ENCODE measurements at regions not wholly inside any gene's neighbourhood (a gene's known extent, or its start where the extent isn't known, plus 50 kb on each side); places are given as distances from the start of the nearest gene placed in this dataset.

DNA sequence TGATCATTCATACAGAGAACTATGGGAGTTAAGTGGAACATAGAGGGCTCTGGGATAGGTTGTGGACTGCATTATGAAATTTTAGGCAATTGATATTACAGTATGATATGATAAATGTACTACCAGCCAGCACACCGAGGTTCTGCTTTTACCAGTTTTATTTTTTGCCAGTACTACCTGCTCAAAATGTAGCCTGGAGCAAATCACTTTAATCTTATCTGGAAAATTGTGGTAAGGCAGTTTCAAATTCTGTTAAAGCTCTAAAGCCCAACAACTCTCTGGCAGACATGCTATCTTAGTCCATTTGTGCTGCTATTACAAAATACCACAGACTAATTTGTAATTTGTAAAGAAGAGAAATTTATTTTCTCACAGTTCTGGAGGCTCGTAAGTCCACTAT is 474.9 kb upstream of the CWC22 start:
- in situ Hi-C loops (cut with MboI; ENCODE audit: low sequenced_read_pairs), result no loop called here

GRCh38 chr2:180478883-180479282 is 471.8 kb upstream of the CWC22 start:
- in situ Hi-C loops (cut with MboI; ENCODE audit: low sequenced_read_pairs), result no loop called here

DNA sequence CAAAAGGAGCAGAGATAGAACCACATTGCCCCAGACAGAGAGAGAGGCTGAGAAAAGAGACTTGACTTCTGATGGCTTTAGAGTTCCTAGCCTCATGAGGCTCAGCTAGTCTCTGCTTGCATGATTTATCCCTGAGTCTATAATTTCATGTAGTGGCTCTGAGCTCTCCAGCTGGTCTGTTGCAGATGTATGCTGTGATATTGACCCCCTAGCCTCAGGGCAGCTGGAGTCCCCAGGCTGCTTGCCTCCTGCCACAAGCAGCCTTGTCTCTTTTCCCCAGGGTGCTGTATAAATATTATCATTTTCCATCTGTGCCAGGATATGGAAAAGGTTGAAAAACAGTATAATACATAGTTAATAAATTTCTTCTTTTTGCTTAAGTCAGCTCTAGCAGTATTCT is 467.6 kb upstream of the CWC22 start:
- in situ Hi-C loops (cut with MboI; ENCODE audit: low sequenced_read_pairs), result no loop called here

- in situ Hi-C loops (cut with MboI; ENCODE audit: low sequenced_read_pairs), result no loop called here
Observed at GRCh38 chr2:180473456-180473855, 466.4 kb upstream of the CWC22 start.

DNA sequence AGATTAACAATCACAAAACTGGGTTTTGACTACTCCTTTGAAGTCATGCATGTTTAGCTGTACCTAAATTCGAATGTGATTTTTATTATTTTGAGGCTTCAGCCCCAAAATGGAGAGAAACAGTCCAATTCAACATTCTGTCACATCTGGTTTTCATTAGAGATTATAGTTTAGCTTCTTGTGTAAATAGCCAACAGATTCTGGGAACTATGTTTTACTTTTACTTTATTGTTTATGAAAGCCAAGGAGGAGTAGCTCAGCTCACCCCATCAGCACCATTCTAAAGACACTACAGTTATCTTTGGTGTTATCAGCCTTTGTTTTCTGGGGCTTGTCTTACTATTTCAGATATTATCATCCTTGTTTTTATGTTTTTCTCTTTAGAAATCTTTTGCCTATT is 465.0 kb upstream of the CWC22 start:
- in situ Hi-C loops (cut with MboI; ENCODE audit: low sequenced_read_pairs), result no loop called here

GRCh38 chr2:180463608-180464007 is 456.5 kb upstream of the CWC22 start:
- in situ Hi-C loops (cut with MboI; ENCODE audit: low sequenced_read_pairs), result no loop called here

DNA sequence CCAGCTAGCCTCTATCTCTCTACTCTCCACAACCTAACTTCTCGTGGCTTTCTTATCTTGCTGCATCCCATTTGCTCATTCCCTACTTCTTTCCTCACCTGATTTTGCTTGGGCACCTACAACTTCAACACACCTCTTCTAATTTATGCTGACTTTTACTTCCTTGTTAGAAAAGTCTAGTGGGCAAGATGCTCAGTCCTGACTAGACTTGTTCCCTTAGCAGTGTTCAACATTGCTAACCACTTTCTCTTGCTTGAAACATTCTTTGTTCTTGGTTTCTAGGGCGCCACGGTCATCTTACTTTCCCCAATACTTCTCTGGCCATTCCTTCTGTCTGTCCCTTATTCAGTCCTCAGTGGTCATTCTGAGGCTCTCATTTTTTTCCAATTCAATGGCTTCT is 454.7 kb upstream of the CWC22 start:
- in situ Hi-C loops (cut with MboI; ENCODE audit: low sequenced_read_pairs), result no loop called here

DNA sequence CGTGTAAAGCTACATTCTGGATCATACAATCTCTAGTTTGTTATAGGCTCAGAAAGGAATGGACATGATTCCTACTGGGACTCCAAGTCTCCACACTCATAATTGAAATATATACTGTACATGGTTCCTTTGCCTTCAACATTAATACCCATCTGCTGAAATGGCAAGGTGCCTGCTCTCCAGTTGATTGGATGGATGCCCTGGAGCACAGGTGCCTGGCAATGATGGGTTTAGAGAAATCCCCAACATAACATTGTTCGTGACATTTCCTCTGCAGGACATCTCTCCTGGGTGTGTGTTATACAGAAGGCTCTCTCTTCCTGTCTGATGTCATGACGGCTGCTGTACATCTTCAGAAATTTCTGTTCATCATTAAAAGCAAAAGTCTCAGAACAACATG is 449.7 kb upstream of the CWC22 start:
- in situ Hi-C loops (cut with MboI; ENCODE audit: low sequenced_read_pairs), result no loop called here

DNA sequence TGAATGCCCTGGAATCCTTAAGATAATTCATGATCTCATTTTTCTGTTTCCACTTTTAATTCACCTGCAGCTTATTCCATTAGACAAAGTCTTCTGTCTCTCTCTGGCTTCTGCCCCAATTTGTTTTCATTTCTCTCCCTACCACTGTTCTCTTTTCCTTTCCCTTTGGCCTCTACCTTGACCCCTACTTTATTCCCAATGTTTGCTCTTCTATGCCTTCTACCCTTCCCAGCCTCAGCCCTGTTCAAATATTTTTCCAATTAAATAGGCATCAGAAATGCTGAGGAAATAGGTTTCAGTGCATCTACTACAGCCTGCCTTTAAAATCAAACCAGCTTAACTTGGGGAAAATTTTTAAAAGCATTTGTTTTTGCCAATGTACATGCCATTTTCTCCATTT is 443.7 kb upstream of the CWC22 start:
- in situ Hi-C loops (cut with MboI; ENCODE audit: low sequenced_read_pairs), result no loop called here

- in situ Hi-C loops (cut with MboI; ENCODE audit: low sequenced_read_pairs), result no loop called here
Observed at GRCh38 chr2:180449171-180449915, 442.2 kb upstream of the CWC22 start.

DNA sequence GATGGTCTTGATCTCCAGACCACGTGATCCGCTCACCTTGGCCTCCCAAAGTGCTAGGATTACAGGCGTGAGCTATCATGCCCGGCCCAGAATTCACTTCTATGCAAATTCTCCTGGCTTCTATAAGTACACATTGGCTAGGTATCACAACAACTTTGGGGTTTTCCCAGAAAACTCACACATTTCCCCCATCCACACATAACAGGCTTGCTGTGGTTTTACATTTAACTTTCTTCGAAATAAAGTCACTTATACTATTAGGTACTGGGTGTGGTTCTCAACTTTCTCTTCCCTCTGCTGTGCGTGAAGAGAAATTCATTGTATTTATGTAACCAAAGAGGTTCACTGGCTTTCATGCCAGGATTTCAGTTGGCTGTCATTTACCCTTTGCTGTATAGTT is 439.4 kb upstream of the CWC22 start:
- in situ Hi-C loops (cut with MboI; ENCODE audit: low sequenced_read_pairs), result no loop called here

DNA sequence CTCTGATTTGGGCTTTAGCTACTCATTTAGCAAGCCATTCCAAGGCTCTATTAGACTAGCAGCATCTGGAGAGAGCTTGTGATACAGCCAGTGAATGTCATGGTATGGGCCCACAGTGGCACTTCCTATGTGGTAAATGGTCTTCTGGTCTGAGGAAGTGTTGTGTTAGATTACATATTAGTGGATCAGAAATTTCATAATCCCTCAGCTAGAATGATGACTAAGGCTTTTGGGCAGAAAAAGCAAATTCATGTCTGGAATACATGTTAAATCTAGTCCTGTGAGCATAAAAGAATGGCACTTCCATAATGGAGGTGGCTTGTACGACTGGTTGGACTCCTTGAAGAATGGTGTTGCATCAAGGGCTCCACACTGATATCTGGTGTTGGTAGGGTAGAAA is 436.8 kb upstream of the CWC22 start:
- in situ Hi-C loops (cut with MboI; ENCODE audit: low sequenced_read_pairs), result no loop called here

DNA sequence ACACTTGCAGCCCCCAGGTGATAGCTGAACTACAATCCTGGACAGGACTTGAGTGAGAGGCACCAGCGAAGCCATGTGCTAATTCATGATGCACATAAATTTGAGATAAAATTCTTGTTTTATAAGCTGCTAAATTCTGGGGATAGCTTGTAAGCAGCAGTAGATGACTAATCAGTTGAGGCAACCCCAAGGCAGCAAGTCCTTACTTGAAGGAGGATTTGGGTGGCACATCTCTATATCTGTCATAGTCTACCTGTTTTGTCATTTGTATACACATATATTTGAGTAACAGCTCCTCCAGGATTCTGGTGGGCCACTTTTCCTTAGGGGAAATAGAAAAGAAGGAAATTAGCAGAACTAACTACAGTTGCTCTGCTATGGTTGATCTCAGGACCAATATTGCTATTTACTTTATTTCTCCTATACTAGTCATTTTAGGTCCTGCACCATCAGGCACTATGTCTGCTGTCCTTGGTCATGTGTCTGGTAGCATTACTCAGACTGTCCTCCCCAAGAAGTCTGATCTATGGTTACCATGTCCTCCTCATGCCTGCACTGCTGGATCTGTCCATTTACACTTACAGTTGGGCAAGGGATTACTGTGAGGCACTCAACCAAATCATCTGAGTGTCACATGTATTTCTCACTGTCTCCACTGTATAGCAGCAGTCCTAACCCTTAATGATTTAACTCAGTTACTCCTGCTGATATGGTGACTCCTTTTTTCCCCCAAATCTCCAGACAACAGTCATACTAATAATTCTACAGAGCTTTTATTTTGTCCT is 436.0 kb upstream of the CWC22 start:
- in situ Hi-C loops (cut with MboI; ENCODE audit: low sequenced_read_pairs), result no loop called here

- in situ Hi-C loops (cut with MboI; ENCODE audit: low sequenced_read_pairs), result no loop called here
Observed at GRCh38 chr2:180419212-180419611, 412.1 kb upstream of the CWC22 start.

DNA sequence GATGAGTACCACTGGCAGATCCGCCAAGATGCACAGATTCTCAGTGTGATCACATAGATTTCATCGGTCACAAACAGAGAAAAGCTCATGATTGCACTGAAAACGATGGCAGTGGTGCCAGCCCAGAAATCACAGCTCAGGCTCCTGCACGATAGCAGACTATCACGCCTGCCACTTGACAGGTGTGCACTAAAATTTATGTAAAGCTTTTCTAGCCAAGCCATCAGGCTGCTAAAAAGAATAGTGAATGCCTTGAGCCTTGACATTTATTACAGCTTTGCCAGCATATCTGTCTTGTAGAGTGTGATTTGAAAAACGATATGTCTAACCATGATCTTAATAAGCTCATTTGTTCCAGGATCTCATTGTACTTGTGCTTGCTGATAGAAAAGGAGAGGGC is 409.5 kb upstream of the CWC22 start:
- in situ Hi-C loops (cut with MboI; ENCODE audit: low sequenced_read_pairs), result no loop called here

DNA sequence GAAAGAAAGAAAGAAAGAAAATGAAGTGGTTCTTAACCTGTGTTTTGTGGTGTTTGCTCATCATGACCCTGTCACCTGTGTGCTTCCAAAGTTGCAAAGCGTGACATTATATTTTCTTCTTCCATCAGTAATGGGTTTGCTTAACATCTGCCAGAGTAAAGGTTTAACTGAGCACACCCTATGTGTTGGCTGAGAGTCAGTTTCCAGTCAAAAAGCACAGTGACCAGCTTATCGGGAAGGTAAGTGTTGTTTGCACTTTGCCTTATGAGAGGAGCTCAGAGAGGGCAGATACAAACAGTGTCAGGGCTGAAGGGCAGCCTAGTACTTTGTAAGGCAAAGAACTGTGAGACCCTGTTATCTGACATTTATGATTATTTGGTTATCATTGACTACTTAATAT is 406.2 kb upstream of the CWC22 start:
- in situ Hi-C loops (cut with MboI; ENCODE audit: low sequenced_read_pairs), result no loop called here

- in situ Hi-C loops (cut with MboI; ENCODE audit: low sequenced_read_pairs), result no loop called here
Observed at GRCh38 chr2:180412219-180412618, 405.1 kb upstream of the CWC22 start.

GRCh38 chr2:180411661-180412060 is 404.6 kb upstream of the CWC22 start:
- in situ Hi-C loops (cut with MboI; ENCODE audit: low sequenced_read_pairs), result no loop called here

- in situ Hi-C loops (cut with MboI; ENCODE audit: low sequenced_read_pairs), result no loop called here
Observed at GRCh38 chr2:180406687-180407086, 399.6 kb upstream of the CWC22 start.

DNA sequence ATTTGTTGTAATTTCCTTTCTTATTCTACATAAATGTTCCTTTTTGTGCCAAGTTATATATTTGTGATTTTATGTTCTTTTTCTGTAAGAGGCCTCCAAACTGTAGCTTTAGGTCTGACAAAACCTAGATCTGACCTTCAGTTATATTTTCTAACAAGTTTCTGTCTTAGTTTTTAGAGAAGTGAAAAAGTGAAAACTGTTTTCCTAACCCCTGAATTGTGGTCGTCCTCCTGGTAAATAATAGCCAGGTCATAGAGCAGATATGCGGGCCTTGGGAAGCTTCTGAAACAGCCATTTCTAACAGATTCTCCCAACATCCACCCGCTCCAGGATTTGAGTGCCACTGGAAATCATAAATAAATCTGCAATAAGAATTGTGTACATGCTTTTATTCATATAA is 398.4 kb upstream of the CWC22 start:
- in situ Hi-C loops (cut with MboI; ENCODE audit: low sequenced_read_pairs), result no loop called here

- in situ Hi-C loops (cut with MboI; ENCODE audit: low sequenced_read_pairs), result no loop called here
Observed at GRCh38 chr2:180394305-180394704, 387.2 kb upstream of the CWC22 start.

DNA sequence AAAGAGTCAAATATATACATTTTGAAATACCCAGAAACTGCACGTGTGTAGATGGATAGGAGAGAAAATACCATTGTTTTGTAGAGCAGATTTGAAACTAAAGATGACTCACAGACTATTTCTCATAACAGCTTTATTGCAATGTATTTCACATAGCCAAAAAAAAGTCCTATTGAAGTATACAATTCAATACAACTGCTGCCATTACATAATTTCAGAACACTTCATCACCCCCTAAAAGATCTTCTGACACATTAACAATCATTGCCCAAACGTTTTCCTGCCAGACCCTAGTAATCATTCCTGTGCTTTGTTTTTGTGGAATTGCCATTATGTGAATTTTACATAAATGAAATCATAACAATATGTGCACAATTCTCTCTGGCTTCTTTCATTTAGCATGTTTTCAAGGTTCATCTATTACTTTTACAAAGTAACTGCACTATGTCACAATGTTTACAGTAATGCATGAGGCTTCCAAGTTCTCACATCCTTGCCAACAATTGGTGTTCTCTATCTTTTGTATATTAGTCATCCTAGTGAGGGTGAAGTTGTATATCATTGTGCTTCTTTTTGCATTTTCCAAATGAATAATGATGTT is 378.6 kb upstream of the CWC22 start:
- in situ Hi-C loops (cut with MboI; ENCODE audit: low sequenced_read_pairs), result no loop called here
